GM23338 (cell line): ENCODE measurements at regions not wholly inside any gene's neighbourhood (a gene's known extent, or its start where the extent isn't known, plus 50 kb on each side); places are given as distances from the start of the nearest gene placed in this dataset.

ENCODE experiments used
- CTCF ChIP-seq, 2 experiments: fragments of 200-600 bp in 1 of 2; sonication (generic) in 1 of 2; conservative IDR thresholded peaks; 2 replicates each; pipeline versions ENCODE4 v1.5.1 to v1.6.1; 2016 to 2017; ENCODE audit warnings: antibody characterized with exemption in 2 of 2, low read depth in 2 of 2, mild to moderate bottlenecking in 2 of 2, moderate library complexity in 1 of 2
- EZH2 ChIP-seq: fragments of 200-600 bp; sonication (generic); IDR thresholded peaks from one replicate; pipeline ENCODE4 v1.8.0; 2017; ENCODE audit warnings: antibody characterized with exemption, mild to moderate bottlenecking, low read depth; ENCODE audit not compliant: unreplicated experiment
- EZH2phosphoT487 ChIP-seq: fragments of 200-600 bp; sonication (generic); IDR thresholded peaks from one replicate; pipeline ENCODE4 v1.8.1; 2018; ENCODE audit warnings: antibody characterized with exemption; ENCODE audit not compliant: unreplicated experiment
- POLR2AphosphoS5 ChIP-seq: IDR thresholded peaks from 2 replicates; pipeline ENCODE4 v1.6.1; 2016; ENCODE audit warnings: antibody characterized with exemption, low read depth
- REST ChIP-seq: IDR thresholded peaks from one replicate; pipeline ENCODE4 v1.6.1; 2018; ENCODE audit warnings: antibody characterized with exemption; ENCODE audit not compliant: unreplicated experiment

DNA sequence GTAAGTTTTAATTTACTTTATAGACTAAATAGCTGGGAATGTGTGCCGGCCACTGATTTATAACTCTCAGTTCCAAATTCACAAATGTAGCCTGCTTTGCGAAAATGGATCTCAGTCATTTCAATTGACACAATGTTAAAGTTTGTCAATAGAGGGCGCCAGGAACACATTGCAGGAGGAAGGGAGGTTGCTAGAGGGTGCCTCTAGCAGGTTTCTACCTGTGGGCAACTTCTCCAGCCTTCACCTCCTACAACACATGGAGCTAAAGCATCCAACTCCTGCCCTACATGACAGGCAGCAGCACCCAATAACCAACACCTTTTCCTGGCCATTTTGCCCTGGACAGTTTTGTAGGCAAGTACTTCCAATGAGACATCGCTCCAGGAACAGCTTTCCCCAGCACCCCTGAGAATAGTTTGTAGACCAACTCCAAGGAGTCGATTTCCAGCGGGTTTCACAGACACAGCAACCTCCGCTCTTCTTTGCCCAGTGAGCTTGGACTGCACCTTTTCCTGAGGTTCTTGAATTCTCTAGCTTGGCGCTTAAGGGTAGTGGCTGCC is 784.8 kb upstream of the CDH2 start:
- TF ChIP-seq CTCF (conservative IDR thresholded peaks at IDR 0.05; ENCODE audit: low read depth in 2 of 2) (peak; percentile 81 to 92), EZH2 (no peak), POLR2AphosphoS5 (no peak), EZH2phosphoT487 (no peak), REST (no peak)
